ENCODE measurements at regions not wholly inside any gene's neighbourhood (a gene's known extent, or its start where the extent isn't known, plus 50 kb on each side); places are given as distances from the start of the nearest gene placed in this dataset.

- TF ChIP-seq ZSCAN18 (tag by site-specific recombination; IDR thresholded peaks at IDR 0.05) (no peak), ZNF677 (tag by site-specific recombination; IDR thresholded peaks at IDR 0.05) (no peak), SCRT1 (tag by site-specific recombination; IDR thresholded peaks at IDR 0.05; ENCODE audit: borderline replicate concordance) (no peak), ZBTB20 (tag by site-specific recombination; IDR thresholded peaks at IDR 0.05) (no peak), SP3 (tag by site-specific recombination; IDR thresholded peaks at IDR 0.05) (no peak), SALL2 (tag by site-specific recombination; IDR thresholded peaks at IDR 0.05; ENCODE audit: borderline replicate concordance) (no peak), BCL11A (tag by site-specific recombination; IDR thresholded peaks at IDR 0.05; ENCODE audit: low read depth) (no peak), ZNF514 (tag by site-specific recombination; IDR thresholded peaks at IDR 0.05) (no peak), ZNF133 (tag by site-specific recombination; IDR thresholded peaks at IDR 0.05) (no peak), ZNF266 (tag by site-specific recombination; IDR thresholded peaks at IDR 0.05; ENCODE audit: low read depth) (no peak), ZNF792 (tag by site-specific recombination; IDR thresholded peaks at IDR 0.05) (no peak)
- no peaks in the 10 kb centered on the region; the same call in none of the 2 replicates for H3K9me3 ChIP-seq (ENCODE audit: control insufficient read depth, insufficient read depth, low read depth, low read length)
Observed at GRCh38 chr17:77733576-77734296, 224.8 kb upstream of the TNRC6C start.

DNA sequence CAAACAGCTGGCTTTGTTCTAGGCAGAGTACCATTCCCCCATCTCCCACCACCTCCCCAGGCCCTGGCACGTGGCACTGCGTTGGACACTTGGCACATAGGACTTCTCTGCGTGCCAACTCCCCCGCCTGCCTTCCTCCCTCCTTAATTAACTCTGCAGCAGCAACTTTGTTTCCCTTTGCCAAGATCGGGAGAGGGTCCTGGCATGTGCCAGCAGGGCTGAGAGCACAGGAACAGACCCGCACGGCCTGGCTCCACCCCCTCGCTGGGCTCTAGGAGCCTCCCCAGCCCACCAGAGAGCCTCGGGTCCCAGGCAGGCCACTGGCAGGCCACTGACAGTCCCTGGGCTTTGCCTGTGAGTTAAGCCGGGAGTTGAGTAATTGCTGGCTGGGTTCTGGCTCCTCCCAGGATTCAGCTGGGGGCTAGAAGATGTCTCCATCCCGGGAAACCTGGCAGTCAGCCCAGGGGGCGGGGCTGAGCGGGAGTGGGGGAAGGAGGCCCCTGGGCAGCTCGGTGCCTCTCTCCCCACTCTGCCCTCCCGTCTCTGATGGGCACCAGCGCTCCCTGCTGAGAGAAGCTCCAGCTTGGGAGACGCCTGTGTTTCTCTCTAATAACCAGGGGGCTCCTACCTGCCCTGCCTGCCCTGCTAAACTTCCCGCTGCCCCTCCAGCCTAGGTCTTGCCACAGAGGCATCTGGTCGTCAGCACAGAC lies 224.0 kb upstream of the TNRC6C start:
- no peaks in the 10 kb centered on the region; the same call in none of the 2 replicates for H3K9me3 ChIP-seq (ENCODE audit: control insufficient read depth, insufficient read depth, low read depth, low read length)
- peaks cover 18% of the 10 kb centered on the region for H3K4me1 ChIP-seq (ENCODE audit: control insufficient read depth, insufficient read depth, low read length)
- no peaks in the 10 kb centered on the region for H3K36me3 ChIP-seq (ENCODE audit: control insufficient read depth in 2 of 2, insufficient read depth in 1 of 2, low read length in 2 of 2)
- POLR2A ChIA-PET = interaction anchor here (0.8 to 4.3 kb wide), 3 partner anchors 8 to 224 kb away, joined by 3 to 26 read pairs (median 3); partner anchors contain the start of gene TNRC6C
- H3K4me3 ChIP-seq (ENCODE audit: low read depth, low read length) = no peak overlapping the region; the same call in 1 of the 2 replicates
- CTCF ChIA-PET = interaction anchor here (0.6 to 2.1 kb wide), 2 partner anchors 53 to 191 kb away, joined by 3 to 6 read pairs; no protein-coding TSS in a partner anchor
- H3K27ac ChIP-seq (ENCODE audit: extremely low read depth, low read depth, low read length) = peak overlapping the region; percentile 89
- TF ChIP-seq ZNF169 (tag by site-specific recombination; IDR thresholded peaks at IDR 0.05) (no peak), ZNF280D (tag by site-specific recombination; IDR thresholded peaks at IDR 0.05) (no peak), FEZF1 (tag by site-specific recombination; IDR thresholded peaks at IDR 0.05) (no peak), ZNF626 (tag by site-specific recombination; IDR thresholded peaks at IDR 0.05) (no peak), ZNF133 (tag by site-specific recombination; IDR thresholded peaks at IDR 0.05) (no peak), ZNF585B (tag by site-specific recombination; IDR thresholded peaks at IDR 0.05) (no peak), ZSCAN18 (tag by site-specific recombination; IDR thresholded peaks at IDR 0.05) (no peak), PRDM10 (tag by site-specific recombination; IDR thresholded peaks at IDR 0.05) (no peak), IKZF3 (tag by site-specific recombination; IDR thresholded peaks at IDR 0.05) (peak; percentile 77), ZNF132 (tag by site-specific recombination; IDR thresholded peaks at IDR 0.05; ENCODE audit: borderline replicate concordance) (no peak), ZFHX2 (tag by site-specific recombination; conservative IDR thresholded peaks at IDR 0.05) (peak; percentile 31; the same call in 1 of the 2 replicates)
- TF ChIP-seq, protein P1, sequence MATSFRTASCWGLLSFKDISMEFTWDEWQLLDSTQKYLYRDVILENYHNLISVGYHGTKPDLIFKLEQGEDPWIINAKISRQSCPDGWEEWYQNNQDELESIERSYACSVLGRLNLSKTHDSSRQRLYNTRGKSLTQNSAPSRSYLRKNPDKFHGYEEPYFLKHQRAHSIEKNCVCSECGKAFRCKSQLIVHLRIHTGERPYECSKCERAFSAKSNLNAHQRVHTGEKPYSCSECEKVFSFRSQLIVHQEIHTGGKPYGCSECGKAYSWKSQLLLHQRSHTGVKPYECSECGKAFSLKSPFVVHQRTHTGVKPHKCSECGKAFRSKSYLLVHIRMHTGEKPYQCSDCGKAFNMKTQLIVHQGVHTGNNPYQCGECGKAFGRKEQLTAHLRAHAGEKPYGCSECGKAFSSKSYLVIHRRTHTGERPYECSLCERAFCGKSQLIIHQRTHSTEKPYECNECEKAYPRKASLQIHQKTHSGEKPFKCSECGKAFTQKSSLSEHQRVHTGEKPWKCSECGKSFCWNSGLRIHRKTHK (tag by site-specific recombination; IDR thresholded peaks at IDR 0.05) = no peak

More at GRCh38 chr17:77733576-77734296, 224.8 kb upstream of the TNRC6C start:
- H3K4me1 ChIP-seq (ENCODE audit: control insufficient read depth, insufficient read depth, low read length) = peaks cover 18% of the 10 kb centered on the region
- peak overlapping the region; percentile 25; the same call in 1 of the 2 replicates for H3K27ac ChIP-seq (ENCODE audit: extremely low read depth, low read depth, low read length)
- no peak overlapping the region for H3K4me3 ChIP-seq (ENCODE audit: low read depth, low read length)
- H3K36me3 ChIP-seq (ENCODE audit: control insufficient read depth in 2 of 2, insufficient read depth in 1 of 2, low read length in 2 of 2) = no peaks in the 10 kb centered on the region
- POLR2A ChIA-PET = interaction anchor here (4.3 kb wide), 1 partner anchor 225 kb away, joined by 26 read pairs; the partner anchor contains the start of gene TNRC6C
- CTCF ChIA-PET = interaction anchor here (0.6 kb wide), 2 partner anchors 52 to 70 kb away, joined by 3 read pairs; no protein-coding TSS in a partner anchor
